Skin of body (tissue), 1 donor: ENCODE measurements at regions not wholly inside any gene's neighbourhood (a gene's known extent, or its start where the extent isn't known, plus 50 kb on each side); places are given as distances from the start of the nearest gene placed in this dataset.

Experiments used
- DNase-seq: peaks from one replicate; lab custom pipeline; 2025; lab: John Stamatoyannopoulos, UW

DNA sequence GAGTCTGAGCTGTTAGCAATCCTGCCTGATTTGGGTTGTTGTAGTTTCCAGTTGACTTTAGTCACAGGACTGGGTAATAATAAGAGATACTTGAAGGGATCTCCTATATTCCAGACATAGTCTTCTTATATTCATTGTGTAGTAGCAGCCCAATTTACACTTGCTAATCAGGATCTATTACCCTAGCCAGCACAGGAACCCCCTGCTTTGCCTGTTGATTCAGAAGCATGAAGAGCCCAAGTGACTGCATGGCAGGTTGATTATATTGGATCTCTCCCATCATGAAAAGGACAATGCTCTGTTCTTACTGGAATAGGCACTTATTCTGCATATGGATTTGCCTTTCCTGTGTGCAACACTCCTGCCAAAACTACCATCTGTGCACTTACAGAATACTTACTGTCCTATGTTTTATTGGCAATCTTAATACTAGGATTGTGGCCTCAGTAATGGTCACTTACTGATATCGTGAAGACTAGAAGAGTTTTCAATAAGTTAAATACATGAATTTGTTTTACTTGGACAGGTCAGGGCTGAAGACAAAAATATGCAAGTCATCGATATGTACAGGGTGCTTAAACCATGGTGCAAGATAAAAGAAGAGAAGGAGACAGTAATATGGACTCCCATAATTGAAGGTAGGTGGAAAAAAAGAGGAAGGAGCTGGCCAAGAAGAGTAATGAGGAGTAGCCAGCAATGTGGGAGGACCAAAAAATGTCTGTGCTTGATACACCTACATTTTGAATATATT, 304.1 kb downstream of the MCTP2 start:
- DNase-seq = no peak

DNA sequence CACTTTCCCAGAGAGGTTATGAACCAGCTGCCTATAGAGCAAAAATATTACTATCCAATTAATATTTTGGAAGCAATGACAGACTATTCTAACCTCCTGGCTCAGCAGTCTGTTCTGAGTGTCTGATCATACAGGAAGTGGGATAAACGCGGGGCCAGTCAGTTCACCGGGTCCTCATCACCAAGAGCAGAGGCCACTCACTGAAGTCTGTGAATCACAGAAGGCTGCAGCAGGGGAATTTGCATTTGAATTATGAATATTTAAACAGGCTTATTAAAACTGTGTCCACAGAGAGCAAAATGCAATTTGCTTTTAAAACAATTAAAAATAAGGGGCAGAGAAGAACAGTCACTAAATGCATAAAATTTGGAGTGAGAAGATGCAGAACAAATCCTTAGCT, 305.2 kb downstream of the MCTP2 start:
- no peak for DNase-seq

- DNase-seq = no peak
Observed at GRCh38 chr15:94538280-94538679, 306.9 kb downstream of the MCTP2 start.

DNA sequence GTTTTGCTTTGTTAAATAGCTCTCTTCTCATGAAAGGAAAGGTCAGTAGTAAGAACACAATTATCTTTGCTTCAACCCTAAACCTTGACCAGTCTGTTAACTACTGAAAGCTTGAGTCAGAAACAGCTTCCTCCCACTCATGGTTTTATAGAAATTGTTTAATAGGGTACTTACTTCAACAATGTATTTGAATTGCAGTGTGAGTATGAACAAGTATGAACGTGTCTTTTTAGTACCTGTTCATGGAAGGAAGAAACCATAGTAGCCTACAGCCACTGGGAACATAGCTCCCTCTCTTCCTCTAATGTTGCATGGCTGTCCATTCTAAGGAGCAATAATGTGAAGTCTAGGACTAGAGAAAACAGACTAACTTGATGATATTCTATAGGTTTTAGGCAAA, 311.0 kb downstream of the MCTP2 start:
- DNase-seq = no peak

DNA sequence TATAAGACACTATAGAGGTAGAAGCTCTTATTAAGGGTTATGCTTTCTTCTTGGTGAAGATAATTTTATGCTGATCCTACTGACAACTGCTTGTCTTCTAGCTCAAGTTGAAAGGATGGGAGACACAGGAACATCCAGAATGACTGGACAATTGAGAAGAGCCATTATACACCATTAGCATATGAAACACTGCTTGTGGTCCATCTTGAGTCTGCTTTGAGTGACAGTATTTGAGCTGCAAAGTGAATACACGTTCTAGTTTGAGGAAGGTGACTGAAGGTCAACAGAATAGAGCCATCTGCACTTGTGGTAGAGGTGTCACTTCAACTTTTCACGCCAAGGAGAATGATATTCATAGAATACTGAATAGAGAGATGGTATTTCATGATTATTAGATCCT, 315.4 kb downstream of the MCTP2 start:
- no peak for DNase-seq

- DNase-seq = no peak
Observed at GRCh38 chr15:94547711-94548110, 316.4 kb downstream of the MCTP2 start.

DNA sequence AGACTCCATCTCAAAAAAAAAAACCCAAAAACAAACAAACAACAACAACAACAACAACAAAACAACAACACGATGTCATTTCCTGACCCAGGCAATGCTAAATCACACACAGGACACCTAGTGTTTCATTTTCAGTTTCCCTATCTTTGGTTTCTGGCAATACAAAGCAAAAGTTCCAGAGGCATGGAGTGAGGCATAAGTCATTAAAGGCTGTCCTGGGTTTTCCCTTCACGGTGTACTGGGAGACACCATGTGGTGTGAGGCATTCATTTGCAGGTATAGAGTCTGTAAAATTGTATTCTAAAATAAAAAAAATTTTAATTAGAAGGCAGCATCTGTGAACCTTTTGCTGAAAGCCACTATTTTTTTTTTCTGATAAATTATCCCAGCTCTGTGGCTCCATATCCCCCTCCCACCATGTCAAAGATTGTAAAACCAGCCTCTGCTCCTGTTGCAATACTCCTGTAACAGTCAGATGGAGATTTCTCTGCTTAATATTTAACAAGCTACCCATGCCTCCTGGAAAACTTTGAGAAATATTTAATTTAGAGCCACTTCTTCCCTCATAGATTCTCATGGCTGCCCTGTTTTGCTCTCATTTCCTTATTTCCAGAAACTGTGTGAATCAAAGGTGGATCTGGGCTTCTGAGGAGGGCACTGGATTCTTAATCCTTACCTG, 324.6 kb downstream of the MCTP2 start:
- no peak for DNase-seq

GRCh38 chr15:94561036-94561689, 329.8 kb downstream of the MCTP2 start:
- no peak for DNase-seq

GRCh38 chr15:94563456-94563855, 332.1 kb downstream of the MCTP2 start:
- DNase-seq = no peak

DNA sequence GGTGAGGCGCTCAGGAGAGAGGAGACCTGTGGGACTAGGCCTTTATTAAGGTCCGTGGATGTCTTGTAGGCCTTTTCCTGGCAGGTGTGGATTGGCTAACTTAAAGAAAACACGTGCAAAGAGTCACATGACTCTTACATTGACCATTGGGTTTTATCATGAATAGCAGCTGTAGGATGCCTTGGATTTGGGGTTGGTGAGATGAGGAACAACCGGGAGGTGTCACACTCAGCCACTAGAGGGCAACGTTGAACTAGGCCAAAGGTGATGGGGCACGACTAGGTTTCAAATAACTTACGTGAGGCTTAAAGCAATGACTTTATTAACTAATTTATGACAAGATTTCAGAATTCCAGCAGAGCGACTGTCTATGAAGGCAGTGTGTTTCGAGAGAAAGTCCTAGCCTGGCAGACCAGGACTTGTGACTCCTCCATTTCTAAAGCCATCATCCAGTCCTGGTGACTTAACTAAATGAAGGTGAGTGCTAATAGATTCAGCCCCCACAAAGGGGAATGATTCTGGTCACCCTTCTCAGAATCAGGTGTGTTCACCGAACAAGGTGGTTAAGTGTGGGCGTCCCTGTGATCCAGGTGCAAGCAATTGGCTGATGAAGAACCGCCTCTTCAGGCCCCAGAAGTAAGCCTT, 345.6 kb downstream of the MCTP2 start:
- DNase-seq = no peak

DNA sequence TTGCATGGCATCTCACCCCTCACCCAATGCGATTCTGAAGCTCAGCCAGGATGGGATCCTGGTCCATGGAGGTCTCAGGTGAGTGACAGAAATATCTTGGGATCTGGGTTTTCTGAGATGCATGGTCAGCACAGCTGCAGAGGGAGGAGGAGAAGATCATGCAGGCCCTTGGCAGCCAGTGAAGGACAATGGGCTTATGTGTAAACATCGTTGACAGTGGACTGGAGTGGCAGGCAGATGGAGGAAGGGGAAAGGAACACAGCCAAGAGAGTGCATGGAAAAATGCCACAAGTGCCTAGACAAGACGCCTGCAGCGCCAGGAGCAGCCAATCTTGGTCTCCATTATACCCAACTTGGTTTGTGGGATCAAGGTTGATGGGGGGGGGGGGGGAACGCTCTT, 347.9 kb downstream of the MCTP2 start:
- no peak for DNase-seq

DNA sequence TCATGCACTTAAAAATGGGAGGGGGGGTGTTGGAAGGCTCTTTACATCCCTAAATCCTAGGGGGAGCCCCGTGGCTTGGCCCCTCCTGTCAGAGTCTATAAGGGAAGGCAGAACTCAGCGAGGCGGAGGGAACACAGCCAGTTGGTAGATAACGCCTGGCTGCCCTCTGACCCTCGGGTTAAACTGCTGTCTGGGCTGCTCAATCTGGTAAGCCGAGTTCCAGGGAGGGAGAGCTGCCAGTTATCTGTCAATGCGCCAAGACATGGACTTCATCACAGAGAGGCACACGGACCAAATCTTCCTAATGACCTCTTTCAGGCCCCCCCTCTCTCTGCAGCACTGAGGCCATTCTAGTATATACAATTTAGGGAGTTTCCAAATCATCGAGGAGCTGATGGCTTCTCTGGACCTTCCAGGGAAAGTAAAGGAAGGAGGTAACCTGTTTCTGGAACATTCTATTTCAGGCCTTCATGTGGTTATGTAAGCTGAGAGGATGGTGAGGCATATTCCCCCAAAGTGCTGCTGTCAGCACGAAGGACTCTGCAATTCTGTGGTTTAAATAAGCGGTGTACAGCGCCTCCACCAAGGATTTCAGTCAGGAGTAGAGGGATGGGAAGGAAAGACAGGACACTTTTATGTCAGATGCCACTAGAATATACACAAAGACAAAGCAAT, 349.0 kb downstream of the MCTP2 start:
- DNase-seq = no peak

- no peak for DNase-seq
Observed at GRCh38 chr15:94582368-94582767, 351.0 kb downstream of the MCTP2 start.

DNA sequence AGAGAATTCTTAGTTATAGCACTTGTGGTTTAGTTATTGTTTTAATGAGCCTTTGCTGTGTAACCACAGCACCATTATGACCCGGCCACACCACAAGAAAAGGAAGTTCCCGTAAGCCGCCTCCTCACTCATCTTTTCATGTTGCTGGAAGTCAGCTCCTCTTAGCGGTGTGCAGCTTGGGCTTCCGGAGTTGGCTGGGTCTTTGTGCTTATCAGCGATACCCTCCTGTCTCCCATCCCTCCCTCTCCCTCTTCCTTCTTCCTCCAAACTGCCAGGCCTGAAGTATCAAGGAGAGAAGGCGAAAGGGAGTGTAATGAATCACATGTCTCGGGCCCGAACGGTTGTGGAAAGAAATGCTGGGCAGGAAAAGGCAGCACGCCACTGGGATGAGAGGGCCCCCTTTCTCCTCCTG, 353.5 kb downstream of the MCTP2 start:
- no peak for DNase-seq

DNA sequence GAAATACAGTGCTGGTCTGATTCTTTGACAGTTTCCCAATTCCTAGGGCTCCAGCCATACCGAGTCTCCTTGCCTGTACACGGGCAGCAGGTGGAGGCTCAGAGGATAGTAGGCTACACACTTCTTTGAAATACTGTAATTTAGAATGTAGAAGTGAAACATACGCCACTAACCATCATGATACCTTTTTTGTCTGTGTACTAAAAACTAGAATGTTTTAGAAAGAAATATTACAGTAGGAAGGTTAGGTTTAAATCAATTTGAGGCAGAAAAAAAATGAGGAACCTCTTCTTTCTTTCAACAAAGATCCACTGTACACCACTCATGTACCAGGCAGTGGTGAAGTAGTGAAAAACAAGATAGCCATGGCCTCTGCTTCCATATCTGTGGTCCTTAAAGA, 354.7 kb downstream of the MCTP2 start:
- no peak for DNase-seq

DNA sequence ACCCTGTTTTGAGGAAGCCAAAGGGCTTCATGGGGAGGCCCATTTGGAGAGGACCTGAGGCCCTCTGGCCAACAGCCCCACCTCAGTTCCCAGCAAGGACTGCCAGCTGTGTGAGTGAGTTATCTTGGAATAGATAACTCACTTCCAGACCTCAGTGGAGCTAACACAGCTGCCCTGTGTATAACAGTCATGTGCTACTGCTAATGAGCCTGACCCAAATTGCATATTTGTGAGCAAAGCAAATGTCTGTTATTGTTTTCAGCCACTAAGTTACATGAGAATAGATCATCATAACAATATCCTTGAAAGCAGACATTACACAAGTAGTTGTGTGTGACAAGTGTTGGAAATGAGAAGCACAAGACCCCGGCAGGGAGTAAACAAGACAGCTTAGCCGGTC, 355.8 kb downstream of the MCTP2 start:
- no peak for DNase-seq

DNA sequence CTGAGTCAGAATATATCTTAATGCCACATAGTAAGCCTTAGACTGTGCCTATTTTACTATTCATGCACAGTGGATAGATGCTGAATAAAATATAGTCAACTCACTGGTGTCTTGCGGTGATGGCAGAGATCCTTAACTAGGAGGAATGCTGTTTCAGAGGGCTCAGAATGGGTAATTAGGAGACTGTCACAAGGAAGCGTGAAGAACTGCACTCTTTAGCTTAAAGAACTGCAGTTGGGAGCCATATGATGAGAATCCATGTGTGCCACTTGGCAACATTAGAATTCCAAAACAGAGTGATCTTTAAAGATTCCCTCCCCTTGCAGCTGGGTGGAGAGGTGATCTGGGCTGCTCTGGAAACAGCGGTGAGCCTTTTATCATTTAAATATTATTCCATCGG, 357.6 kb downstream of the MCTP2 start:
- no peak for DNase-seq

DNA sequence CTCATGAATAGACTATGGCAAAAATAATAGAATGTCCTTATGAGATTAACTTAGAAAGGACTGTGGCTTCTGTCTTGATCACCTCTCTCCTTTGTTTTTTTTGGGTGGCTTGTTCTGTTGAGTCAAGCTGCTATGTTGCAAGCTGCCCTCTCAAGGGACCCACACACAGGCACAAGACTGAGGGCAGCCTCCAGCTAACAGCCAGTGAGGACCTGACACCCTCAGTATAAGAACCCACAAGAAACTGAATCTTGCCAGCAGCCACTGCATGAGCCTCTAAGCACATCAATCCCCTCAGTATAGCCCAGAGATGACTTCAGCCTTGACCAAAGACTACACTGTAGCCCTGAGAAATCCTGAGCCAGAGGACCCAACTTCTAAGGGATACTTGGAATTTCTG, 361.1 kb downstream of the MCTP2 start:
- no peak for DNase-seq

DNA sequence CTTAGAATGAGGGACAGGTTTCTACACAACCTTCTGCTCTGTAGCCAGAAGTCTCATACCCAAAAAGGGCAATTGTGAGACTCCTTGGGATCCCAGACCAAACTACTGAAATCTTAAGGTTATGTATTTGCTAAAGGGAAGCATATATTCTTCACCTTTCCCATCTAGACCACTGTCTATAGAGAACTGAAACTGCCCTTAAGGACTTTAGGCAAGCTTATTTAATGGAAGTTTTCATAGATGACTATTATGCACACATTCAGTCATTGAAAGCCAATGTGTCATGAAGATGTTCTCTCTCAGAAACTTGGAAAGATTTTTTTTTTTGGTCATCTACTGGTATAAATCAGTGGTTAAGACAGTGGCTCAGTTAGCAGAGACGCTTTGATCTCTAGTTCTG, 365.3 kb downstream of the MCTP2 start:
- no peak for DNase-seq

DNA sequence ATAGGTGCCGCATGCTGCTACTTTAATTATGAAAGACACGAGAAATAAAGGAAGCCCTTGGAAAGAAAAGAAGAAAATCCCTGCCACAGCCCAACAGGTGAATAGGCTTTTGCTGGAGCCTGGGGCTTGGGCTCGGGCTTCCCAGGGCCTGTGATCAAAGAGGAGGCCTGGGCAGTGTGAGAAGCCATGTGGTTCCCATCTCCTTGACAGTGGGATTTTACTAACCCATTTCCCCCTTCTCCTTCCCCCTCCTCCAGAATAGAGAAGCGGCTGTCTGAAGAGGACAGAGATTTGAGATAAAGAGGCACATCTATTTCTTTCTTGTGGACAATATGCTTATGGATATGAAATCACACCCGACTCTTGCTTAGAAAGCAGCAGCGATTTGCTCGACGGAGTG, 369.1 kb downstream of the MCTP2 start:
- DNase-seq = no peak

DNA sequence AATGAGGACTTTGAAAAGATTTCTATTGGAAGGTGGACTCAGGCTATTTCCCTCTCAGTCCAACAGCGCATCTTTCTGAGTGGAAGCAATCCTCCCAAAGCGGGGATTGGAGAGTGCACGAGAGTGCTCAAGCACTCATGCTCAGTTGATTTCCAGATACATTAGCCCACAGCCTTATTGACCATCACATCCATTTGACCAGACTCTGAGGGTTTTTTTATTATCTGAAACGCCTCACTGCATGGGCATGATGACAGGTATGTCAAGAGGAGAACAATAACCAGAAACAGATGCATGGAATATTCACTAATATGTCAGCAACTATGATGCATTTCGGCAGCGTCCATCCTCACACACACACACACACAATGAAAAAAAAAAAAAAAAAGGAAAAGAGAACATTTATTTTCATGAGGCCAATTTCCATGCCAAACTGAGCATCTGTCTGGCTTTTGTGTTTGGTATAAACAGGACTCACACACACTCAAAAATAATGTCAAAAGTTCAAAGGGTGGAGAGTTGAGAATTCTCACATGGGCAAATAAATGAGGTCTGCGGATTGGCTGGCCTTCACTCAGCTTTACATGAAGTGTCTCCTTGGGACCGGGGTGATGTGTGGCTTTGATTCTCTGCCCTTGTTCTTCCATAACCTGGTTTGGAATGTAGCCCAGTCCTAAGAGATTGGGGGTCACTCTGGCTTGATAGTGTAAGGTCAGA, 371.6 kb downstream of the MCTP2 start:
- no peak for DNase-seq
